CD4-positive, alpha-beta T cell (primary cell): ENCODE measurements at regions not wholly inside any gene's neighbourhood (a gene's known extent, or its start where the extent isn't known, plus 50 kb on each side); places are given as distances from the start of the nearest gene placed in this dataset.

ENCODE experiments used
- ATAC-seq: fragments of 200-7000 bp; cut with Tn5 transposase; one replicate; pipeline ENCODE4 v1.10.0; 2022; ENCODE audit warnings: mild to moderate bottlenecking; ENCODE audit not compliant: poor library complexity
- CTCF ChIA-PET: fragments of 350-600 bp; sonication (Branson Sonifier 250); formaldehyde crosslinking; loops from one replicate; lab custom pipeline; 2021; ENCODE audit warnings: antibody characterized with exemption, inconsistent platforms; lab: Charles Lee
- POLR2A ChIA-PET: fragments of 350-600 bp; sonication (Branson Sonifier 250); formaldehyde crosslinking; loops from one replicate; lab custom pipeline; 2021; ENCODE audit warnings: antibody characterized with exemption, inconsistent platforms; lab: Charles Lee
- DNase-seq, 14 experiments: peaks; one replicate each; pipeline ENCODE4 v3.0.0-alpha.2; 2013 to 2020; ENCODE audit warnings: mixed read lengths in 2 of 14
- H3K27ac ChIP-seq, 2 donors: one replicate each; pipeline versions ENCODE4 v1.5.1 to v1.7.0; 2013; ENCODE audit warnings: low read length in 2 of 2, low read depth in 1 of 2, mild to moderate bottlenecking in 1 of 2
- H3K27me3 ChIP-seq, 2 experiments: 1 replicate in 1 of 2; 2 replicates in 1 of 2; pipeline versions ENCODE4 v1.6.1 to v1.7.0; 2013; ENCODE audit warnings: low read length in 2 of 2, control low read depth in 1 of 2, mild to moderate bottlenecking in 1 of 2, moderate library complexity in 1 of 2; ENCODE audit not compliant: insufficient read depth in 2 of 2, control insufficient read depth in 1 of 2
- H3K36me3 ChIP-seq: one replicate; pipeline ENCODE4 v1.6.1; 2013; ENCODE audit warnings: low read length, control low read depth; ENCODE audit not compliant: insufficient read depth
- H3K4me1 ChIP-seq: one replicate; pipeline ENCODE4 v1.6.1; 2013; ENCODE audit warnings: low read length, control low read depth; ENCODE audit not compliant: insufficient read depth
- H3K4me3 ChIP-seq: one replicate; pipeline ENCODE4 v1.5.1; 2013; ENCODE audit warnings: mild to moderate bottlenecking, low read length, moderate library complexity
- H3K9me3 ChIP-seq, 2 experiments: 1 replicate in 1 of 2; 2 replicates in 1 of 2; pipeline versions ENCODE4 v1.6.1 to v1.7.0; 2013; ENCODE audit warnings: low read length in 2 of 2, mild to moderate bottlenecking in 2 of 2, control low read depth in 1 of 2, moderate library complexity in 1 of 2; ENCODE audit not compliant: control insufficient read depth in 1 of 2, insufficient read depth in 1 of 2
- H3K27ac Mint-ChIP-seq: one replicate; pipeline ENCODE4 v1.8.0; 2020; ENCODE audit warnings: mixed read lengths
- H3K27me3 Mint-ChIP-seq: one replicate; pipeline ENCODE4 v1.8.0; 2021; ENCODE audit warnings: mixed read lengths
- H3K36me3 Mint-ChIP-seq: one replicate; pipeline ENCODE4 v1.8.0; 2021; ENCODE audit warnings: low read depth, mixed read lengths
- H3K4me1 Mint-ChIP-seq: one replicate; pipeline ENCODE4 v1.8.0; 2021; ENCODE audit warnings: low read depth, mixed read lengths
- H3K4me3 Mint-ChIP-seq: one replicate; pipeline ENCODE4 v1.8.0; 2020; ENCODE audit warnings: mild to moderate bottlenecking, mixed read lengths
- H3K9me3 Mint-ChIP-seq: one replicate; pipeline ENCODE4 v1.8.0; 2020; ENCODE audit warnings: mixed read lengths
- intact Hi-C, 2 experiments: fragments of 100-400 bp; cut with DNase I in 1 of 2; cut with micrococcal nuclease in 1 of 2; formaldehyde crosslinking; loops; one replicate each; pipeline versions ENCODE4 v1.15.1 to v1.9.0; 2023 to 2025; cut with DNase I, micrococcal nuclease
- TF ChIP-seq, protein P1 (sequence below): fragments of 200-600 bp; IDR thresholded peaks from one replicate; pipeline ENCODE4 v1.8.0; 2022; ENCODE audit warnings: antibody characterized with exemption, mild to moderate bottlenecking

- Histone ChIP-seq H3K27me3 (no peaks in the 10 kb centered on the region), H3K4me3 (no peak overlapping the region), H3K27ac (no peak overlapping the region), H3K4me1 (no peaks in the 10 kb centered on the region), H3K36me3 (no peaks in the 10 kb centered on the region), H3K9me3 (peaks cover 0 to 3% of the 10 kb centered on the region in 2 experiments)
- intact Hi-C loops = no loop called here
- TF ChIP-seq, protein P1, sequence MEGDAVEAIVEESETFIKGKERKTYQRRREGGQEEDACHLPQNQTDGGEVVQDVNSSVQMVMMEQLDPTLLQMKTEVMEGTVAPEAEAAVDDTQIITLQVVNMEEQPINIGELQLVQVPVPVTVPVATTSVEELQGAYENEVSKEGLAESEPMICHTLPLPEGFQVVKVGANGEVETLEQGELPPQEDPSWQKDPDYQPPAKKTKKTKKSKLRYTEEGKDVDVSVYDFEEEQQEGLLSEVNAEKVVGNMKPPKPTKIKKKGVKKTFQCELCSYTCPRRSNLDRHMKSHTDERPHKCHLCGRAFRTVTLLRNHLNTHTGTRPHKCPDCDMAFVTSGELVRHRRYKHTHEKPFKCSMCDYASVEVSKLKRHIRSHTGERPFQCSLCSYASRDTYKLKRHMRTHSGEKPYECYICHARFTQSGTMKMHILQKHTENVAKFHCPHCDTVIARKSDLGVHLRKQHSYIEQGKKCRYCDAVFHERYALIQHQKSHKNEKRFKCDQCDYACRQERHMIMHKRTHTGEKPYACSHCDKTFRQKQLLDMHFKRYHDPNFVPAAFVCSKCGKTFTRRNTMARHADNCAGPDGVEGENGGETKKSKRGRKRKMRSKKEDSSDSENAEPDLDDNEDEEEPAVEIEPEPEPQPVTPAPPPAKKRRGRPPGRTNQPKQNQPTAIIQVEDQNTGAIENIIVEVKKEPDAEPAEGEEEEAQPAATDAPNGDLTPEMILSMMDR = no peak
- CTCF ChIA-PET = no interaction called here
- DNase-seq = no peak
- no peak overlapping the region for H3K27ac Mint-ChIP-seq
- ATAC-seq = no peak
- H3K4me3 Mint-ChIP-seq = no peak overlapping the region
- H3K9me3 Mint-ChIP-seq = peaks cover 5% of the 10 kb centered on the region
- H3K27me3 Mint-ChIP-seq = no peaks in the 10 kb centered on the region
- POLR2A ChIA-PET = no interaction called here
- no peaks in the 10 kb centered on the region for H3K36me3 Mint-ChIP-seq
- H3K4me1 Mint-ChIP-seq = no peaks in the 10 kb centered on the region
Observed at GRCh38 chr2:14828223-14828622, 195.7 kb downstream of the LRATD1 start.

DNA sequence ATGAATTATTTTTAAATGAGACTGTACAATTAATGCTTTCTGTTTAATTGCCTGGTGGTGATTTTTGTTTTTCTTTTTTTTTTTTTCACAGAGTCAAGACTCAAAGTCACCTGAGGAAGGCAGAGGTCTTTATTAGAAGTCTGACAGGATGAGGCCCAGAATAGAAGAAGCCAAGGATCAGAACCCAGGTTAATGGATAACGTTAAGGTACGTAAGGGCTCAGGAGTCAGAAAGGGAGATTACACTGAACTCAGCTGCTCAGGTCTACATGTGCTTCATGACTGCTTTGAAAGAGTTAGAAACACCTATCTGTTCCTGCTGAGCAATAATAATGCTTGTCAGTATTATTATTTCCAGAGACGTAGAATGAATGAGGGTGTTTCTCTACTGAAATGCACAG lies 196.5 kb downstream of the LRATD1 start:
- Mint-ChIP-seq H3K36me3 (no peaks in the 10 kb centered on the region), H3K4me1 (no peaks in the 10 kb centered on the region), H3K27ac (no peak overlapping the region), H3K4me3 (no peak overlapping the region), H3K9me3 (peaks cover 5% of the 10 kb centered on the region), H3K27me3 (no peaks in the 10 kb centered on the region)
- TF ChIP-seq, protein P1 = no peak
- no peaks in the 10 kb centered on the region for H3K36me3 ChIP-seq
- H3K4me3 ChIP-seq = no peak overlapping the region
- H3K27ac ChIP-seq = no peak overlapping the region
- ChIA-PET CTCF (no interaction called here), POLR2A (no interaction called here)
- DNase-seq = no peak
- H3K4me1 ChIP-seq = no peaks in the 10 kb centered on the region
- intact Hi-C loops = no loop called here
- H3K27me3 ChIP-seq = no peaks in the 10 kb centered on the region
- H3K9me3 ChIP-seq = peaks cover 0 to 3% of the 10 kb centered on the region in 2 experiments
- no peak for ATAC-seq

- CTCF ChIA-PET = no interaction called here
- Histone ChIP-seq H3K4me1 (no peaks in the 10 kb centered on the region), H3K27ac (no peak overlapping the region), H3K9me3 (no peaks in the 10 kb centered on the region), H3K4me3 (no peak overlapping the region), H3K36me3 (no peaks in the 10 kb centered on the region), H3K27me3 (no peaks in the 10 kb centered on the region)
- POLR2A ChIA-PET = no interaction called here
- H3K27me3 Mint-ChIP-seq = no peaks in the 10 kb centered on the region
- no peak overlapping the region for H3K27ac Mint-ChIP-seq
- TF ChIP-seq, protein P1 = no peak
- intact Hi-C loops = no loop called here
- H3K4me1 Mint-ChIP-seq = no peaks in the 10 kb centered on the region
- no peak overlapping the region for H3K4me3 Mint-ChIP-seq
- ATAC-seq = no peak
- no peaks in the 10 kb centered on the region for H3K36me3 Mint-ChIP-seq
- DNase-seq = no peak
- H3K9me3 Mint-ChIP-seq = peaks cover 10% of the 10 kb centered on the region
Observed at GRCh38 chr2:14831458-14831857, 198.9 kb downstream of the LRATD1 start.
